HG02885 (cell line): ENCODE measurements at regions not wholly inside any gene's neighbourhood (a gene's known extent, or its start where the extent isn't known, plus 50 kb on each side); places are given as distances from the start of the nearest gene placed in this dataset.

Source experiments
- ATAC-seq: cut with Tn5 transposase; IDR thresholded peaks from one replicate; pipeline ENCODE4 v1.9.1; 2021; ENCODE audit warnings: mild to moderate bottlenecking; ENCODE audit not compliant: unreplicated experiment, poor library complexity

GRCh38 chr1:244336232-244336899 lies 115.3 kb downstream of the ADSS2 start:
- ATAC-seq: no peak

- no peak for ATAC-seq
Observed at GRCh38 chr1:244337839-244338238, 113.9 kb downstream of the ADSS2 start.

GRCh38 chr1:244339073-244339692 lies 112.5 kb downstream of the ADSS2 start:
- ATAC-seq: no peak

GRCh38 chr1:244339776-244340175 lies 111.9 kb downstream of the ADSS2 start:
- ATAC-seq: no peak

- ATAC-seq: no peak
Observed at GRCh38 chr1:244340396-244340795, 111.3 kb downstream of the ADSS2 start.

- ATAC-seq: no peak
Observed at GRCh38 chr1:244341455-244342450, 110.0 kb downstream of the ADSS2 start.

- no peak for ATAC-seq
Observed at GRCh38 chr1:244344001-244344400, 107.7 kb downstream of the ADSS2 start.

GRCh38 chr1:244346972-244347618 lies 104.6 kb downstream of the ADSS2 start:
- ATAC-seq: no peak

GRCh38 chr1:244347942-244348341 lies 103.8 kb downstream of the ADSS2 start:
- ATAC-seq: no peak

GRCh38 chr1:244349103-244349531 lies 102.6 kb downstream of the ADSS2 start:
- no peak for ATAC-seq

GRCh38 chr1:244349581-244350001 lies 102.1 kb downstream of the ADSS2 start:
- peak; percentile 0 for ATAC-seq

GRCh38 chr1:244350027-244350426 lies 101.7 kb downstream of the ADSS2 start:
- ATAC-seq: peak; percentile 83

- ATAC-seq: no peak
Observed at GRCh38 chr1:244352156-244352830, 99.4 kb downstream of the ADSS2 start.

- ATAC-seq: peak; percentile 75
Observed at GRCh38 chr1:244353551-244354091, 98.1 kb downstream of the ADSS2 start.

GRCh38 chr1:244354810-244355278 lies 96.9 kb downstream of the ADSS2 start:
- no peak for ATAC-seq

- ATAC-seq: no peak
Observed at GRCh38 chr1:244356376-244356775, 95.3 kb downstream of the ADSS2 start.
